Ovary (tissue), 3 donors: ENCODE measurements at regions not wholly inside any gene's neighbourhood (a gene's known extent, or its start where the extent isn't known, plus 50 kb on each side); places are given as distances from the start of the nearest gene placed in this dataset.

Source experiments
- CTCF ChIP-seq, 3 donors: fragments of 450-650 bp in 2 of 3; fragments of 200-600 bp in 1 of 3; IDR thresholded peaks; one replicate each; pipeline versions ENCODE4 v1.5.1 to v1.8.0; 2016 to 2022; ENCODE audit warnings: antibody characterized with exemption in 3 of 3, mild to moderate bottlenecking in 1 of 3
- POLR2A ChIP-seq: fragments of 450-650 bp; IDR thresholded peaks from one replicate; pipeline ENCODE4 v1.6.1; 2017; ENCODE audit warnings: antibody characterized with exemption, mild to moderate bottlenecking, moderate library complexity
- donor health status: DM: no; HTN: no; CAD: no.

DNA sequence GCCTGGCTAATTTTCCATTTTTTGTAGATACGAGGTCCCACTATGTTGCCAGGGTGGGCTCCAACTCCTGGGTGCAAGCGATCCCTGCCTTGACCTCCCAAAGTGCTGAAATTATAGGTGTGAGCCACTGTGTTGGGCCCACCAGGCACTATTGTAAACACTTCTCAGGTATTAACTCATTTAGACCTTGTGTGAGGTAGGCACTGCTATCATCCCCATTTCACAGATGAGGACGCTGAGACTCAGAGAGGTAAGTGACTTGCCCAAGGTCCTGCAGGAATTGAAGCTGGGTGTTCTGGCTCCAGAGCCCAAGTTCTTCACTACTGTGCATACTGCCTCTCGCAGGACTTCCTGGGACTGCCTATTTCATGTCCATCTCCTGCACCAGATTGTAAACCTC is 67.1 kb upstream of the SYPL1 start:
- TF ChIP-seq CTCF (IDR thresholded peaks at IDR 0.05) (no peak), POLR2A (no peak)
